Right atrium auricular region (tissue), 2 donors: ENCODE measurements at regions not wholly inside any gene's neighbourhood (a gene's known extent, or its start where the extent isn't known, plus 50 kb on each side); places are given as distances from the start of the nearest gene placed in this dataset.

Source experiments
- DNase-seq: peaks from one replicate; pipeline ENCODE4 v3.0.0-alpha.2; 2019; ENCODE audit warnings: low spot score
- H3K27ac ChIP-seq, 2 donors: fragments of 200-600 bp; sonication (generic); 1 replicate in 1 of 2; 2 replicates in 1 of 2; pipeline ENCODE4 v1.5.1; 2016 to 2019
- H3K27me3 ChIP-seq, 2 donors: fragments of 200-600 bp; sonication (generic); one replicate each; pipeline versions ENCODE4 v1.5.1 to v1.6.0; 2017 to 2019
- H3K36me3 ChIP-seq: fragments of 200-600 bp; sonication (generic); one replicate; pipeline ENCODE4 v1.5.1; 2016
- H3K4me1 ChIP-seq, 2 donors: fragments of 200-600 bp; sonication (generic); one replicate each; pipeline versions ENCODE4 v1.5.1 to v1.6.0; 2017 to 2019
- H3K4me3 ChIP-seq, 2 donors: fragments of 200-600 bp; sonication (generic); 1 replicate in 1 of 2; 2 replicates in 1 of 2; pipeline ENCODE4 v1.5.1; 2017 to 2019; ENCODE audit warnings: mild to moderate bottlenecking in 1 of 2, moderate library complexity in 1 of 2
- H3K9me3 ChIP-seq, 2 donors: fragments of 200-600 bp; sonication (generic); one replicate each; pipeline ENCODE4 v1.5.1; 2019
- TF ChIP-seq, protein P1 (sequence below), 2 donors: fragments of 200-600 bp; sonication (generic); IDR thresholded peaks; one replicate each; pipeline ENCODE4 v1.5.1; 2019; ENCODE audit warnings: antibody characterized with exemption in 2 of 2

DNA sequence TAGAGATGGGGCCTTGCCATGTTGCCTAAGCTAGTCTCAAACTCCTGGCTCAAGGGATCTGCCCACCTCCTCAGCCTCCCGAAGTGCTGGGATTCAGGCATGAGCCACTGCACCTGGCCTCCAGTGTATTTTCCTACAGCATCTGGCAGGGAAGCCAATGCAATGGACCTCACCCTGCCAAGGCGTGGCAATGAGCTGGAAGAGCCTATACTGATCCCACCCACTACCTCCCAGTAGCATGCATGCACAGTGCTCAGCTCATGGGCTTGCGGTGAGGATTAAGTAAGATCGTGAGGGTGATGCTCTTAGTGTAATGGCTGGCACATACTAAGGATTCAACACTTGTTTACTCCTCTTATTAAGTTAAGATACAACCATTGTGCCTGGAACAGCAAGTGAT, 69.7 kb downstream of the PHLDA1 start:
- H3K36me3 ChIP-seq, result no peaks in the 10 kb centered on the region
- no peak overlapping the region for H3K4me3 ChIP-seq
- H3K9me3 ChIP-seq, result no peaks in the 10 kb centered on the region
- no peak for DNase-seq
- H3K27ac ChIP-seq, result no peak overlapping the region
- TF ChIP-seq, protein P1, sequence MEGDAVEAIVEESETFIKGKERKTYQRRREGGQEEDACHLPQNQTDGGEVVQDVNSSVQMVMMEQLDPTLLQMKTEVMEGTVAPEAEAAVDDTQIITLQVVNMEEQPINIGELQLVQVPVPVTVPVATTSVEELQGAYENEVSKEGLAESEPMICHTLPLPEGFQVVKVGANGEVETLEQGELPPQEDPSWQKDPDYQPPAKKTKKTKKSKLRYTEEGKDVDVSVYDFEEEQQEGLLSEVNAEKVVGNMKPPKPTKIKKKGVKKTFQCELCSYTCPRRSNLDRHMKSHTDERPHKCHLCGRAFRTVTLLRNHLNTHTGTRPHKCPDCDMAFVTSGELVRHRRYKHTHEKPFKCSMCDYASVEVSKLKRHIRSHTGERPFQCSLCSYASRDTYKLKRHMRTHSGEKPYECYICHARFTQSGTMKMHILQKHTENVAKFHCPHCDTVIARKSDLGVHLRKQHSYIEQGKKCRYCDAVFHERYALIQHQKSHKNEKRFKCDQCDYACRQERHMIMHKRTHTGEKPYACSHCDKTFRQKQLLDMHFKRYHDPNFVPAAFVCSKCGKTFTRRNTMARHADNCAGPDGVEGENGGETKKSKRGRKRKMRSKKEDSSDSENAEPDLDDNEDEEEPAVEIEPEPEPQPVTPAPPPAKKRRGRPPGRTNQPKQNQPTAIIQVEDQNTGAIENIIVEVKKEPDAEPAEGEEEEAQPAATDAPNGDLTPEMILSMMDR (IDR thresholded peaks at IDR 0.05), result no peak
- H3K4me1 ChIP-seq, result peaks cover 0 to 16% of the 10 kb centered on the region in 2 donors
- H3K27me3 ChIP-seq, result no peaks in the 10 kb centered on the region

DNA sequence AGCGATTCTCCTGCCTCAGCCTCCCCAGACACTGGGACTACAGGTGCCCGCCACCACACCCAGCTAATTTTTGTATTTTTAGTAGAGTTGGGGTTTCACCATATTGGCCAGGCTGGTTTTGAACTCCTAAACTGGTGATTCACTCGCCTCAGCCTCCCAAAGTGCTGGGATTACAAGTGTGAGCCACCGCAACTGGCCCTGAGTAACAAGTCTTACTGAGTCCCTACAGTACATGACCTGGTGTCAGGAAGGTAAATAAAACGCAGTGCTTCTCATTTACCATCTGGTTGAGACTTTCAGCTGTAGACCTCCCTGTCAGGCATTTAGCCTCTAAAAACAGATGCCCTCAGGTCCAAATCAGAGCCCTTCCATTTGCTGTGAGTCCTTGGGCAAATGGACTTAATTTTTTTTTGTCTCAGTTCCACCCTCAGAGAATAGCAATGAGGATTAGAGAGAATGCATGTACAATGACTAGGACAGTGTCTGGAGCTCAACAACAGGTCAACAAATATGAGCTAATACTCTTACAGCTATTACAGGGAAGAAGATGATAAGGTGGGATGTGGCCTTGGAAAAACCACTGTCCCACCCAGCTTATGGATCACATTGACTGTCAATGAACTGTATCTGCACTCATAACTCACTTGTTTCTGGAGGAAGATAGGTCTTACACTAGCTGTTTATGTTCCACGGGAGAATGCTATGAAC, 70.5 kb downstream of the PHLDA1 start:
- H3K36me3 ChIP-seq, result no peaks in the 10 kb centered on the region
- no peak overlapping the region for H3K4me3 ChIP-seq
- H3K27ac ChIP-seq, result no peak overlapping the region
- H3K9me3 ChIP-seq, result no peaks in the 10 kb centered on the region
- H3K27me3 ChIP-seq, result no peaks in the 10 kb centered on the region
- no peak for DNase-seq
- TF ChIP-seq, protein P1 (IDR thresholded peaks at IDR 0.05), result no peak
- peaks cover 0 to 16% of the 10 kb centered on the region in 2 donors for H3K4me1 ChIP-seq

DNA sequence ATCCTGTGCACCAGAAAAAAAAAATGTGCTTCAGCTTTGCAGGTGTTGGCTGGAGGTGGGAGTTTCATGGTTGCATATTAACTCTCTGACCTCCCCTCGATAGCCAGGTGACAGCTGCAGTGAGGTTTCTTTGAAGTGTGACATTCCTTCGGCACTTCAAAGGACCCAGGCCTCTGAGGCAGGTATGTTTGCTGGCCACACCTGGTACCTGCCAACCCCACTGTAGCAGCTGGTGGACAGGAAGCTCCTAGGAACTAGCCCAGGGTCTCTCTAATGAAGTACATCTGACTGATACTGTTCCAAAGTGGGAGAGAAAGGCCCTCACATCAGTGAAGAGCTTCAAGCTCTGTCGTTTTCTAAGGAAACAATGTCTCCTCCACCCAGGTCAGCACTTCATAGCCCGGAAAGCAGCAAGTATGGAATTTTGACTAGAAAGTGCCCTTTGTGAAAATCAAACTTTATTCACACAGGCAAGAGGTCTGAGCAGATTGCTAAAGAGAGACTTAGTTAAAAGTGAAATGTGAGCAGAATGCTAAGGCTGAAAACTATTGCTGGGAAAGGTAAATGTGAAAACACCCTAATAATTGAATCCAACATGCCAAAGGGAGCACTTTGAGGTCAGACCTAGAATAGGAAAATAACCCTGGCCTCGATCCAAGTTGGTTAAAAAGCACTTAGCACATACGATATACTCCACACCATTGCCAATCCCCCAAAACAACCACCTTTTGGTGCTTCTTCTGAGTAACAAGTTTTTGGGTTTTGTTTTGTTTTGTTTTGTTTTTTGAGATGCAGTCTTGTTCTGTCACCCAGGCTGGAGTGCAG, 71.3 kb downstream of the PHLDA1 start:
- H3K4me3 ChIP-seq, result no peak overlapping the region
- no peaks in the 10 kb centered on the region for H3K9me3 ChIP-seq
- H3K27me3 ChIP-seq, result no peaks in the 10 kb centered on the region
- TF ChIP-seq, protein P1 (IDR thresholded peaks at IDR 0.05), result no peak
- H3K36me3 ChIP-seq, result no peaks in the 10 kb centered on the region
- no peak for DNase-seq
- H3K4me1 ChIP-seq, result peaks cover 0 to 16% of the 10 kb centered on the region in 2 donors
- H3K27ac ChIP-seq, result no peak overlapping the region

DNA sequence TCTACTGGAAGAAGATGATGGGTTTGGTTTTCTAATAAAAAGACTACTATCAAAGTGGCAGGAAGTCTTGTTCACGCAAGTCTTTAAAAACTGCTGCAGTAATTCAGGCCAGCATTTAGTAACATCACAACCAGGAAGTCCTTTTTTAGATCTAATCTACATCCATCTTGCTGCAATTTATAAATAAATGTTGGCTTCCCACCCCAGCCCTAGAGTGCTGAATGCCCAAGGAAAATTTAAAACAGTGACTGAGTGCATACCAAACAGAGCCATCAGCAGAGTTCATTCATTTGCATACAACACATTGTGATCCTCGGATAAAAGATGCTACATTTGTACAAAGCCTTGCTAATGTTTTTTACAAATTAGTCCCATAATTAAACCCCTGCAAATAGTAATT, 72.1 kb downstream of the PHLDA1 start:
- Histone ChIP-seq H3K27ac (no peak overlapping the region), H3K27me3 (no peaks in the 10 kb centered on the region)

DNA sequence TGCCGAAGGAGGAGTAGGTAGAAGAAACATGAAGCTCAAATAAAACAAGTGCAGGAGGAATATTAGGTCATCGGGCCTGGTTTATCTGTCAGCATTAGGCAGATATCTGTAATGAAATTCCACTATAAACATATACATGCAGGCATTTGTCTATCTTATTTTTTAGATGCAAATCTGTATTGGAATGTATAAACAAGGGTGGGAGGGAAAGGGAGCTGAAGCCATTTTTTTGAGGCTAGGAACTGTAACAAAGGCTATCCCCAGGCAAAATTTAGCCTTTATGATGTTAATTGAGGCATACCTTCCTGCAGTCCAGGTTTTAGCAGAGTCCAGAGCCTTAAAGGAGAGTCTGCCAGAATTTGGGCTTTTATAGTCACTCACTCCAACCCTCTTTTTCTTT, 72.5 kb downstream of the PHLDA1 start:
- H3K9me3 ChIP-seq, result no peaks in the 10 kb centered on the region
- TF ChIP-seq, protein P1 (IDR thresholded peaks at IDR 0.05), result no peak

More for the DNA sequence above, 72.1 kb downstream of the PHLDA1 start:
- TF ChIP-seq, protein P1 (IDR thresholded peaks at IDR 0.05), result no peak
- Histone ChIP-seq H3K36me3 (no peaks in the 10 kb centered on the region), H3K4me3 (no peak overlapping the region), H3K9me3 (no peaks in the 10 kb centered on the region), H3K4me1 (peaks cover 0 to 17% of the 10 kb centered on the region in 2 donors)
- DNase-seq, result no peak

More for the DNA sequence above, 72.5 kb downstream of the PHLDA1 start:
- Histone ChIP-seq H3K4me1 (peaks cover 0 to 21% of the 10 kb centered on the region in 2 donors), H3K4me3 (no peak overlapping the region), H3K36me3 (no peaks in the 10 kb centered on the region), H3K27me3 (no peaks in the 10 kb centered on the region), H3K27ac (no peak overlapping the region)
- DNase-seq, result no peak
